Osteoblast (primary cell): ENCODE measurements at regions not wholly inside any gene's neighbourhood (a gene's known extent, or its start where the extent isn't known, plus 50 kb on each side); places are given as distances from the start of the nearest gene placed in this dataset.

Source experiments
- DNase-seq: peaks from one replicate; pipeline ENCODE4 v3.0.0; 2011; ENCODE audit warnings: low spot score, mixed read lengths; ENCODE audit not compliant: insufficient read length; ENCODE audit errors: missing footprints
- H2AFZ ChIP-seq: 2 replicates; pipeline ENCODE4 v1.6.0; 2011; ENCODE audit warnings: mild to moderate bottlenecking, low read length
- H3K27ac ChIP-seq: 2 replicates; pipeline ENCODE4 v1.5.1; 2011; ENCODE audit warnings: mild to moderate bottlenecking, low read depth, low read length, moderate library complexity
- H3K27me3 ChIP-seq: 2 replicates; pipeline ENCODE4 v1.6.0; 2012; ENCODE audit warnings: mild to moderate bottlenecking, control low read depth, inconsistent platforms, low read length, moderate library complexity; ENCODE audit not compliant: insufficient read depth
- H3K36me3 ChIP-seq: 2 replicates; pipeline ENCODE4 v1.5.1; 2011; ENCODE audit warnings: mild to moderate bottlenecking, low read length, control low read depth, moderate library complexity; ENCODE audit not compliant: insufficient read depth
- H3K4me1 ChIP-seq: 2 replicates; pipeline ENCODE4 v1.5.1; 2011; ENCODE audit warnings: mild to moderate bottlenecking, low read length, control low read depth, moderate library complexity; ENCODE audit not compliant: insufficient read depth
- H3K4me2 ChIP-seq: 2 replicates; pipeline ENCODE4 v1.6.0; 2011; ENCODE audit warnings: mild to moderate bottlenecking, low read length; ENCODE audit not compliant: insufficient read depth
- H3K4me3 ChIP-seq: fragments of 200-600 bp; sonication (generic); 3 replicates; pipeline ENCODE4 v1.5.1; 2012; ENCODE audit warnings: mild to moderate bottlenecking, low read length, inconsistent platforms; ENCODE audit not compliant: insufficient read depth
- H3K79me2 ChIP-seq: 2 replicates; pipeline ENCODE4 v1.6.0; 2012; ENCODE audit warnings: mild to moderate bottlenecking, low read length, control low read depth, inconsistent platforms; ENCODE audit not compliant: insufficient read depth
- H3K9me3 ChIP-seq: 2 replicates; pipeline ENCODE4 v1.5.1; 2011; ENCODE audit warnings: low read depth, low read length, control low read depth
- H4K20me1 ChIP-seq: 2 replicates; pipeline ENCODE4 v1.6.0; 2012; ENCODE audit warnings: mild to moderate bottlenecking, low read length, control low read depth; ENCODE audit not compliant: insufficient read depth
- TF ChIP-seq, protein P1 (sequence below): IDR thresholded peaks from 2 replicates; pipeline ENCODE4 v1.5.1; 2011; ENCODE audit warnings: mild to moderate bottlenecking, low read depth, low read length, moderate library complexity; ENCODE audit errors: extremely low read depth

DNA sequence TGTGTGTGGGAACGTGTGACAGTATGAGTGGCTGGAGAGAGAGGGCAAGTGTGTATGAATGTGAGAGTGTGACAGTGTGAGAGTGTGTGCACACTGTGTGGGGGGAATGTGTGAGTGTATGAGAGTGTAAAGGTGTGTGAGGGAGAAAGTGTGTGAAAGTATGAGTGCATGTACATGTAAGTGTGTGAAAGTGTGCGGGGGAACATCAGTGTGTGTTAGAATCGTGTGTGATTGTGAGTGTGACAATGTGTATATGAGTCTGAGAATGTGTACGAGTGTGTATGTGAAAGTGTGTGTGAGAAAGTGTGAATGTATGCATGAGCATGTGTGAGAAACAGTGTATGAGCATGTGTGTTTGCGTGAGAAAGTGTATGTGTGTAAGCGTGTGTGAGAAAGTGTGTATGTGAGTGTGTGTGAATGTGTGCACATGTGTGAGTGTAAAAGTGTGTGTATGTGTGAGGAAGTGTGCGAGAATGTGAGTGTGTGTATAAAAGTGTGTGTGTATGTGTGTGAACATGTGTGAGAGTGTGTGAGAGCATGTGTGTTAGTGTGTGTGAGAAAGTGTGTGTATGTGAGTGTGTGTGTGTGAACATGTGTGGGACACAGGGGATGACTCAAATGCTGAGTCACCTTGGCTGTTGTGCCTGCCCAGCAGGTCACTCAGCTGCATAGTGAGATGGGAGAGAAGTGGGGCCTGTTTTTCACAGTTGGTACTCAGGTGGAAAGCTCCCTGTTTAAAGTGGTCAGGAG, 220.5 kb upstream of the TBX3 start:
- H3K9me3 ChIP-seq = no peaks in the 10 kb centered on the region
- no peak for DNase-seq
- H4K20me1 ChIP-seq = no peaks in the 10 kb centered on the region
- TF ChIP-seq, protein P1, sequence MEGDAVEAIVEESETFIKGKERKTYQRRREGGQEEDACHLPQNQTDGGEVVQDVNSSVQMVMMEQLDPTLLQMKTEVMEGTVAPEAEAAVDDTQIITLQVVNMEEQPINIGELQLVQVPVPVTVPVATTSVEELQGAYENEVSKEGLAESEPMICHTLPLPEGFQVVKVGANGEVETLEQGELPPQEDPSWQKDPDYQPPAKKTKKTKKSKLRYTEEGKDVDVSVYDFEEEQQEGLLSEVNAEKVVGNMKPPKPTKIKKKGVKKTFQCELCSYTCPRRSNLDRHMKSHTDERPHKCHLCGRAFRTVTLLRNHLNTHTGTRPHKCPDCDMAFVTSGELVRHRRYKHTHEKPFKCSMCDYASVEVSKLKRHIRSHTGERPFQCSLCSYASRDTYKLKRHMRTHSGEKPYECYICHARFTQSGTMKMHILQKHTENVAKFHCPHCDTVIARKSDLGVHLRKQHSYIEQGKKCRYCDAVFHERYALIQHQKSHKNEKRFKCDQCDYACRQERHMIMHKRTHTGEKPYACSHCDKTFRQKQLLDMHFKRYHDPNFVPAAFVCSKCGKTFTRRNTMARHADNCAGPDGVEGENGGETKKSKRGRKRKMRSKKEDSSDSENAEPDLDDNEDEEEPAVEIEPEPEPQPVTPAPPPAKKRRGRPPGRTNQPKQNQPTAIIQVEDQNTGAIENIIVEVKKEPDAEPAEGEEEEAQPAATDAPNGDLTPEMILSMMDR = no peak
- H3K4me3 ChIP-seq = no peak overlapping the region
- no peak overlapping the region for H2AFZ ChIP-seq
- H3K27me3 ChIP-seq = no peaks in the 10 kb centered on the region
- no peaks in the 10 kb centered on the region for H3K36me3 ChIP-seq
- H3K4me2 ChIP-seq = peak overlapping the region; percentile 69
- H3K4me1 ChIP-seq = peaks cover 25% of the 10 kb centered on the region
- no peaks in the 10 kb centered on the region for H3K79me2 ChIP-seq
- H3K27ac ChIP-seq = peak overlapping the region; percentile 86

DNA sequence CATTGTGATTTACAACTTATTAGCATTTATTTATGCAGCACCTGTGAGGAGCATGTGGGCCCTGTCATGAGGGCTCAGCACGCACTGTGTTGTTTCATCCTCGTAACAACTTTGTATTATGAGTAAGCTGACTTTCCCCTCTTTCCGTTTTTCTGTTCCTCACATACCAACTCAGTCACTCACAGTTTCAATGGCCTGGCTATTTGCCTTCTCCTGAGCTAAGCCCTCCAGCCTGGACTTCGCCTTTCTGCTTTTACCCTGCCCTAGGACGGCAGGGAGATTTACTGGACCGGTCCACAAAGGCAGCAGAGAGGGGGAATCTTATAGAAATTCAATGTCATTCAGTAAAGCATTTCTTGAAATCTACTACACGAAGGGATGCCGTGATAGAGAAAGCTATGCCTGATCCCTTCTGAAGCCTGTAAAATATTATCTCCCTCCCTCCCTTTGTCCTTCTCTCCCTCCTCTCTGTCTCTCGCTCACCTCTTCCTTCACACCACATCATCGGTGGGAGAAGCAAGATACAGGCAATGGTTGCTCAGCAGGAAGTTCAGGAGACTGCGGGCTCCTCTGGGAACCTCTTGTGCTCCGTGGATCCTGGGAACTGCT, 219.2 kb upstream of the TBX3 start:
- Histone ChIP-seq H3K27ac (peak overlapping the region; percentile 86), H2AFZ (peak overlapping the region; percentile 80), H3K9me3 (no peaks in the 10 kb centered on the region), H3K4me3 (peak overlapping the region; percentile 49), H3K36me3 (no peaks in the 10 kb centered on the region), H3K79me2 (no peaks in the 10 kb centered on the region), H3K4me2 (peak overlapping the region; percentile 69), H3K4me1 (peaks cover 25% of the 10 kb centered on the region), H3K27me3 (no peaks in the 10 kb centered on the region), H4K20me1 (no peaks in the 10 kb centered on the region)
- TF ChIP-seq, protein P1 = no peak
- DNase-seq = no peak

DNA sequence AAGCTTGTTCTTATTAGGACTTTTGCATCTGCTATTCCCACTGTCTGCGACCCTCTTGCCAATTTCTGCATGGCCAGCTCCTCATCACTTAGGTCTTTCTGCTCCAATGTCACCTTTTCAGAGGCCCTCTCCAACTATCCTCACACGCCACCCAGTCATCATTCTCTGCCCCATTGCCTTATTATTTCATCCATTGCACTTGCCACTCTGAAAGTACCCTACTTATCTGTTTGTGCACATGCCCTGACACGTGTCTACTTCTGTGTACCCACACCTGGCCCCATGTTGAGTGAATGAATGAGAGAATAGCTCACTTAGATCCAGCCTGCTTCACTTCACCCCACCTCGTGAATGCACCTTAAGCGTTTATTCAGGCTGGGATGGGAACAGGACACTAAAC, 218.7 kb upstream of the TBX3 start:
- H3K4me3 ChIP-seq = no peak overlapping the region
- H3K27ac ChIP-seq = peak overlapping the region; percentile 86
- no peak overlapping the region for H2AFZ ChIP-seq
- no peaks in the 10 kb centered on the region for H4K20me1 ChIP-seq
- H3K9me3 ChIP-seq = no peaks in the 10 kb centered on the region
- no peaks in the 10 kb centered on the region for H3K79me2 ChIP-seq
- peaks cover 25% of the 10 kb centered on the region for H3K4me1 ChIP-seq
- H3K36me3 ChIP-seq = no peaks in the 10 kb centered on the region
- TF ChIP-seq, protein P1 = no peak
- H3K4me2 ChIP-seq = peak overlapping the region; percentile 69
- H3K27me3 ChIP-seq = no peaks in the 10 kb centered on the region
- no peak for DNase-seq

DNA sequence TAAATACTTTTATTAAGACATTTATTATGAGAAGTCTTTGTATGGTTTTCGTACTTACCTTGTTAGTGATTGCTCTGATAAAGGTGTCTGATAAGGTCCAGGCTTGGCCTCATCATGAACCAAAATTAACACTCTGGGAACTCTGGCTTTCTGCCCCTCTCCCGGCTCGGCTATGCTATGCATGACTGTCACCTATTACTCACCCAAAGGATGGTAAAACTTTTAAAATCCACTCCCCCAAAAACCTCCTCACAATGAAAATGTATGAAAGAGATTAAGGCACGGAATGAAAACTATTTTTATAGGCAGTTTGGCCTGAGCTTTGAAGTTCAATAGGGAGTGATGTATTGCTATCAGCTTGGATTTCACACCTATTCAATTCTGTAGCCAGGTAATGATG, 217.3 kb upstream of the TBX3 start:
- H3K36me3 ChIP-seq = no peaks in the 10 kb centered on the region
- no peak overlapping the region for H2AFZ ChIP-seq
- peaks cover 25% of the 10 kb centered on the region for H3K4me1 ChIP-seq
- no peaks in the 10 kb centered on the region for H4K20me1 ChIP-seq
- TF ChIP-seq, protein P1 = no peak
- H3K27ac ChIP-seq = no peak overlapping the region
- DNase-seq = no peak
- no peaks in the 10 kb centered on the region for H3K9me3 ChIP-seq
- peak overlapping the region; percentile 14 for H3K4me2 ChIP-seq
- no peak overlapping the region for H3K4me3 ChIP-seq
- no peaks in the 10 kb centered on the region for H3K27me3 ChIP-seq
- H3K79me2 ChIP-seq = no peaks in the 10 kb centered on the region
